H1 (cell line): ENCODE measurements at regions not wholly inside any gene's neighbourhood (a gene's known extent, or its start where the extent isn't known, plus 50 kb on each side); places are given as distances from the start of the nearest gene placed in this dataset.

Source experiments
- RXRA ChIP-seq: IDR thresholded peaks from 2 replicates; pipeline ENCODE4 v1.6.1; 2011; ENCODE audit warnings: low read depth, mild to moderate bottlenecking, low read length, moderate library complexity; ENCODE audit not compliant: insufficient read depth
- SAP30 ChIP-seq: fragments of 300-600 bp; sonication (generic); IDR thresholded peaks from 2 replicates; pipeline ENCODE4 v1.7.1; 2012; ENCODE audit warnings: low read length, moderate library complexity, mild to moderate bottlenecking, inconsistent platforms; ENCODE audit not compliant: insufficient read depth, insufficient replicate concordance
- TBP ChIP-seq: IDR thresholded peaks from 2 replicates; pipeline ENCODE4 v1.6.1; 2011; ENCODE audit warnings: low read depth, low read length, improper control_type of control experiment
- TF ChIP-seq, protein P1 (sequence below): IDR thresholded peaks from 2 replicates; pipeline ENCODE4 v1.6.1; 2012; ENCODE audit warnings: low read length, inconsistent platforms

DNA sequence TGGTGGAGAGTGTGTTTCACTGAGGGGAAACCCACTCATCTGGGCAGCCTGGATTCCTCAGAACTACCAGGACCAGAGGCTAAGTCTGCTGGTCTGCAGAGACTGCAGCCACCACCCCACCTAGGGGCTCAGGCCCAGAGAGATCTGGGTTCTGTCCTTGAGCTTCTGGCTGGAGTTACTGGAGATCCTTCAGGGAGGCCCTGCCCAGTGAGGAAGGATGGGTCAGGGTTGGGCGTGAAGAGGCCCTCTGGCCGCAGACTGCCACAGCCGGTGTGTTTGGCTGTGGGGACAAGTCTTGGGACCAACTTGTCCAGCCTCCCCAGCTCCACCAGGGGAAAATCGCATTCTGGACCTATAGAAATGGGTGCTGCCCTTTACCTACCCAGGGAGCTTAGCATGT, 235.3 kb upstream of the CBLB start (continued):
- TF ChIP-seq TBP (no peak), RXRA (no peak), SAP30 (no peak)
- TF ChIP-seq, protein P1, sequence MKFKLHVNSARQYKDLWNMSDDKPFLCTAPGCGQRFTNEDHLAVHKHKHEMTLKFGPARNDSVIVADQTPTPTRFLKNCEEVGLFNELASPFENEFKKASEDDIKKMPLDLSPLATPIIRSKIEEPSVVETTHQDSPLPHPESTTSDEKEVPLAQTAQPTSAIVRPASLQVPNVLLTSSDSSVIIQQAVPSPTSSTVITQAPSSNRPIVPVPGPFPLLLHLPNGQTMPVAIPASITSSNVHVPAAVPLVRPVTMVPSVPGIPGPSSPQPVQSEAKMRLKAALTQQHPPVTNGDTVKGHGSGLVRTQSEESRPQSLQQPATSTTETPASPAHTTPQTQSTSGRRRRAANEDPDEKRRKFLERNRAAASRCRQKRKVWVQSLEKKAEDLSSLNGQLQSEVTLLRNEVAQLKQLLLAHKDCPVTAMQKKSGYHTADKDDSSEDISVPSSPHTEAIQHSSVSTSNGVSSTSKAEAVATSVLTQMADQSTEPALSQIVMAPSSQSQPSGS = no peak
